CD4-positive, alpha-beta T cell treated with Interferon gamma for 1 hour (primary cell): ENCODE measurements at regions not wholly inside any gene's neighbourhood (a gene's known extent, or its start where the extent isn't known, plus 50 kb on each side); places are given as distances from the start of the nearest gene placed in this dataset.
"Not testable (repeated sequence)": the region's sequence is repeated elsewhere in the genome, so short reads cannot be mapped to it uniquely, and the experiment has no call there.

Experiments
- DNase-seq: peaks from one replicate; pipeline ENCODE4 v3.0.0-alpha.2; 2020

DNA sequence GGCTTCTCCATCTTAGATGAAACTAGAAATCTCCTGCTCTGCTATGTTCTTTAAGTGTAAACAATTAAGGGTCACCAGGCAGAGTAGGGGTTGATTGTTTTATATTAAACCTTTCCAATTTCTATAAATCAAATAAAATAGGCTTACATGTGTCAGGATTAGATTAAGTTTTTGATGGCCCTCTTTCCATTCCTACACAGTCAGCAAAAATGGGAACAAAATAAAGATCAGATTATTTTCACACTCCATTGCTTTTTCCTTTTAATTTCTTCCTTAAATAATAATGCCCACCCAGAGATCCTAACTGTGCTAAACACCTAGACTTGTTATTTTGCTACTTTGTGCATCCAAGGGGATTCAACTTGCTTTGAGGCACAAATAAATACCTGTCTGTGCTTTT, 381.4 kb upstream of the MAGEB16 start:
- DNase-seq = no peak

DNA sequence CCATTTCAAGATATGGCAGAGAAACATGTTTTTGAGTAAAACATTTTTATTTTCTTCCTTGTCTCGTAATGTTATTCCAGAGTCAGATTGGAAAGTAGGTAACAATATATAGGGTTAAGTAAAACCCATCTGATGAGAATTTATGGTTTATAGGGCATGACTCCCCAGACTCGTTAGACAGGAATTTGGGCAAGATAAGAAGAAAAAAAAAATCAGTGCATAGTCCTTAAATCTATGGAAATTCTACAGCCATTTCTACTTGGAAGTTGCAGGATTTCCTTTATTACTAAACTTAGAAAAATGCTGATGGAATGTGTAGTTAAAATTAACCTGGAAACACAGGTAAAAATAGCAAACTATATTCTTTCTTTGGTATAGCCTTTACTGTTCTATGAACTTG, 366.1 kb upstream of the MAGEB16 start:
- no peak for DNase-seq

DNA sequence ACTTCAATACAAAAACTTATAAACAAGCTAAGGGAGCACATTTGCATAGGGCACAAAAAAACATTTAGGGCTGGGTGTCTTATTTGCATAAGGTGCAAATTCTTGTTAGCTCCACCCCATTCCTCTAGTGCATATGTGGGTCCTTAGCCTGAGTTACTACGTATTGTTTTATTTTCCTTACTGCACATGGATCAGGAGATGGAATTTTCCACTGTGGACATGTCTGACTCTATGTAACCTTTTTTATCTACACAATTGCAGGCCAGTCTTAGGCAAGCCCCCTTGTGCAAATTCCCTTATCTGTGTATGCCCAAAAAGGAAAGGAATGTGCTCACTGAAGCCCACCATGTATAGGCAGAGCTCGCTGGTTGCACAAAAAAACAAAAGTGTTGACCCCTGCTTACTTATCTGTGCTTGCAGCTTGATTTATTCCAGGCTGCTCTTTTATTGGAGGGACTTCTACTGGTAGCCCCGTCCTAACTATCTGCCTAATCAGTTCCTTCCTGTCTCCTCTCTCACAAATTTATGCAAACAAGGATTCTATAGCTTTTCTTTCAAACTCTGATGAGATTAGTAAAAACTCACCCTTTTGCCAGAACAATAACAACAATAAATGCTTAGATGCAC, 359.0 kb upstream of the MAGEB16 start:
- no peak for DNase-seq

DNA sequence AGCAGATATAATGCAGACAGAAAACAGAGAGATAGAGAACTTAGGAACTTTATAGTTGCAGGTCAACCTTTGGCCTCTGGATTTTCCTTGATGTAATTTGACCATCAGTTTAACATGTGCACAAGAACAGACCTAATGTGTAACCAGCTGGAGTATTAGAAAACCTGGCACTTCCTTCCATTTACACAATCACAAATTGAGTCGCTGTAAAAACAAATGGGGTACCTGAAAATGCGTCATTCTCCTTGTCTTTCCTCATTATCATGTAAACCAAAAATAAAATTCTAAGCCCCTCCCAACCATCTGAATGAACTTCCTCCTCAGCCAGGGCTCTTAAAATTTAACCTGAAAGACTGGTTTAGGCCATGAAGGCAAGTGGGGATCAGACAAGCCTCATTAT, 358.4 kb upstream of the MAGEB16 start:
- no peak for DNase-seq

DNA sequence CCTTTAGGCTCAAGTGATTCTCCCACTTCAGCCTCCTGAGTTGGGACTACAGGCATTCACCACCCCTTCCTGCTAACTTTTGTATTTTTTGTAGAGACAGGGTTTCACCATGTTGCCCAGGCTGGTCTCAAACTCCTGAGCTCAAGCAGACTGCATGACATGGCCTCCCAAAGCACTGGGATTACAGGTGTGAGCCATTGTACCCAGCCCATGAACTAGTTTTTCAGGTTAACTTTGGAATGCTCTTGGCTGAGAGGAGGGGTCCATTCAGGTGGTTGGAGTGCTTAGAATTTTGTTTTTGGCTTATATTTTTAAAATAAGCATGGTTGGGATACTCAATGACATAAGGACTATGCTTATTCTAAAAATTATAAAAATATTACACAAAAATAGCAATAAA, 355.7 kb upstream of the MAGEB16 start:
- no peak for DNase-seq

DNA sequence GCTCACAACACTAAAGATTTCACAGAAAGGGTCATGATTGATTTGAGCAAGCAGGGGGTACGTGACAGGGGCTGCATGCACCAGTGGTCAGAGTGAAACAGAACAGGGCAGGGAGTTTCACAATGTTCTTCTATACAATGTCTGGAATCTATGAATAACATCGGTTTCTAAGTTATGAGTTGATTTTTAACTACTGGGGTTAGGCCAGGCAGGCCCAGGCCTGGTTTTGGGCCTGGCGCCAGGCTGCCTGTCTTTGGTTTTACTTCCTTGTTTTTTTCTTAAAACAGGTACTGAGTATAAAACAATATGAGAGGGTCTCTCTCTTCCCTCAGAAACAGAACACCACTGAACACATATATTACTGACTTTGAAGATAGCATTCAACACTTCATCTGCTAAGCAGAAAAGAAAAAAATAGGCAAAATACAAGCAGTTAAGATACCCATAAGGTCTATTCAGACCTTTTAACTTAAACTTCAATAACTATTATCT, 355.0 kb upstream of the MAGEB16 start:
- not testable (repeated sequence) for DNase-seq

DNA sequence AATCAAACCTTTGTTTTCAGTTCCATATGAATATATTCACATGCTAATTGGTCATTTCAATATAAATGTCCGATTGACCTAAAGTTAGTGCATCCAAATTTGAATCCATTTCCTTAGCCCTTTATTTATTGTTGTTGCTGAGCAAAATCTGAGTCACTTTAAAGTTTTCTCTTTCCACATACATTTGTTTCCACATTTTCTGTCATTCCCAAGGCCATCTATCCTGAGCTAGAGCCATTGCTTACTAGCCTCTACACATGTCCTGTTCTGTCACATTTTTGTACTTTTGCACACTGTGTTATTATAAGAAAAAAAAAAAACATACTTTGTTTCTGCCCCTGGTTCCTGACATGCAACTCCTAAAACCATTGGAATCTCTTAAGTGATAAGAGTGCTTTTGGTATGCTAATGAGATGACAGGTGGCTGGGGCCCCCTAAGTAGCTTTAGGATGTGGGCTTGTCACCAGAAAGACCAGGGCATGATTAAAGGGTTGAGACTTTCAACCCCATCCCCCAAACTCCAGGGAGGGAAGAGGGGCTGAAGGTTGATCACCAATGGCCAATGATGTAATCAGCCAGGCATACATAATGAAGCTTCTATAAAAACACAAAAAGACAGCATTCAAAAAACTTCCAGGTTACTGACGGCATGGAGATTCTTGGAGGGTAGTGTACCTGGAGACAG, 353.3 kb upstream of the MAGEB16 start:
- DNase-seq = no peak

DNA sequence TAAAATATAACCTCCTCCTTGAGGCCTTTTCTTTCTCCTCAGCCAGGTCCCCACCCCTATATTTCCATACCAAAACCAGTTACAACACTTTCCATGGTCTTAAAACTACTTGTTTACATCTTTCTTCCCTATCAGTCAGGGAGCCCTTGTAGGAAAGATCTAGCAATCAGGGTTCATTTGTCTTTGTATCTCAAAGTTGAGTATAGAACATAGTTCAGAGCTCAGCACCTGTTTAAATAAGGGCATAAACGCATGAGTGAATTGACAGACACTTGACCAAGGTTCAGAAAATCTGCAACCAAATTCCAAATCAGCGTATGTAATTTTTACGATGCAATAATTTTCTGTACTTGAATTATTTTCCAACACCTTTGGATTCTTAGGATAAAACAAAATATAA, 352.2 kb upstream of the MAGEB16 start:
- DNase-seq = no peak

DNA sequence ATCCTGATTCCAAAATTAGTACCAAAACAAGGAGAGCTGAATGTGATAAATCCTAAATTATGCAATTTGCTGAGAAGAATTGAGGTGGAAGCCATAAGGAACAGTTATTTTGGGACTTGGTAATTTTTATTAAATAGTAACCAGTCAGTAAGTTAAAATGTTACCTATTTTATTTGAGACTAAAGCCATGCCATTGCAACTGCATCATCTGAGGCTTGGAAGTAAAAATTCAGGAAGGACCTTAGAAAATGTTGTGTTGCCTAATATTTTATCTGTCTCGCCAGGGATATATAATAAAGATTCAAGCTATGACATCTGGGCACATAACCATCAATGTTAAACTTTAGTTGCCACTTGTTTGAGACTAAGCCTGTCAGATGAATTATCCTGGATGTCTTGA, 341.3 kb upstream of the MAGEB16 start:
- DNase-seq = no peak

DNA sequence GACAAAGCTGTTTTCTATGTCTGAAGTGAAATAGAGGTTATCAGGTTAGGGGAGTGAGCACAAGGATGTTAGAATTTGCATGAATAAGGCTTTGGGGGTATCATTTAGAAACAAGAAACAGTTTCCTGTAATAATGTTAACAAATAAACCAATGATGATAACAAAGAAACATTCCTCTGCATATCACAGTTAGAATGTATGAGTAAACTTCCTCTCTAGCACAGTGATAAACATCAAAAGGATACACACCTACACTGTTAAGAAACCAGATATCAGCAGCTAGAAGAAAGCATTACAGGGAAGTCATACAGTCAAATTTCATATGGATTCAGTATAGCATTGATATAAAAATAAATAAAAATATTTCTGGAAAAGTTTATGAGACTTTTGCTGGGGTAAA, 340.0 kb upstream of the MAGEB16 start:
- no peak for DNase-seq

DNA sequence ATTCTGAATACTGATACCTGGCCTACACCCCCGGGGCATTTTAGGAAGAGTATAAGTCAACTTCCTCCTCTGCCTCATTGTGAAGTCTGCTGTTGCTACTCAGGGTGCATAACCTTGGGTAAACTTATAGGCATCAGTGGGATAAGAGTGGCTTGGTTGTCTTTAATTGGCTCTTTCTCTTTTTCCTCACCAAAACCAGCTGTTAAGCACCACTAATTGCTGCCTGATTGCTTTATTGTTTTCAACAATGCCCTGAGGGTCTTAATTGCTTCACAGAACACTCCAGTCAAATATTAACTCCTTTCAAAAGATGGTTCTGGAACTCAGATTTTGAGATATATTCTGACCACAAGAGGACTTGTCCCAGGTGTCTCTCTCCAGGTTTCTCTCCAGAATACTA, 337.0 kb upstream of the MAGEB16 start:
- no peak for DNase-seq

DNA sequence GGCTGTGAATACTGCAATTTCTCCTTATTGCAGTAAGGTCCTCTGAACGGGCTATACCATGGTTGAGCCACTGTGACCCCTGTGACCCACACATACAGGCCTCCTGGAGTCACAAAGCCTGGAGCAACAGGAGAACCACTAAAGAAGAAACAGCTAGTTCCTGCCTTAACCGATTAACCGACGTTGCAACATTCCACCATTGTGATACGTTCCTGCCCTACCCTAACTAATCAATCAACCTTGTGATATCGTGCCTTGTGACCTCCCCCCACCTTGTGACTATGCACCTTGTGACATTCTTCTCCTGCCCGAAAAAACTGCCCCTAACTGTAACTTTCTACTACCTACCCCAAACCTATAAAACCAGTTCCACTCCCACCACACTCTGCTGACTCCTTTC, 301.5 kb upstream of the MAGEB16 start:
- not testable (repeated sequence) for DNase-seq

DNA sequence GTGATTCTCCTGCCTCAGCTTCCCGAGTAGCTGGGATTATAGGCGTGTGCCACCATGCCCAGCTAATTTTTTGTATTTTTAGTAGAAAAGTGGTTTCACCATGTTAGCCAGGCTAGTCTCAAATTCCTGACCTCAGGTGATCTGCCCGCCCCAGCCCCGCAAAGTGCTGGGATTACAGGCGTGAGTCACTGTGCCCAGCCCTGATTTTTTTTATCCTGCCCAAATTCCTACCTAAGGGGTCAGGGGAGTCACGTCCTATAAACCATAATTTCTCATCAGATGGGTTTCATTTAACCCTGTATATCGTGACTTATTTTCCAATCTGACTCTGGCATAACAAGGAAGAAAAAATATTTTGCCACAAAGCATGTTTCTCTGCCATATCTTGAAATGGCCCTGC, 300.7 kb upstream of the MAGEB16 start:
- DNase-seq = not testable (repeated sequence)

DNA sequence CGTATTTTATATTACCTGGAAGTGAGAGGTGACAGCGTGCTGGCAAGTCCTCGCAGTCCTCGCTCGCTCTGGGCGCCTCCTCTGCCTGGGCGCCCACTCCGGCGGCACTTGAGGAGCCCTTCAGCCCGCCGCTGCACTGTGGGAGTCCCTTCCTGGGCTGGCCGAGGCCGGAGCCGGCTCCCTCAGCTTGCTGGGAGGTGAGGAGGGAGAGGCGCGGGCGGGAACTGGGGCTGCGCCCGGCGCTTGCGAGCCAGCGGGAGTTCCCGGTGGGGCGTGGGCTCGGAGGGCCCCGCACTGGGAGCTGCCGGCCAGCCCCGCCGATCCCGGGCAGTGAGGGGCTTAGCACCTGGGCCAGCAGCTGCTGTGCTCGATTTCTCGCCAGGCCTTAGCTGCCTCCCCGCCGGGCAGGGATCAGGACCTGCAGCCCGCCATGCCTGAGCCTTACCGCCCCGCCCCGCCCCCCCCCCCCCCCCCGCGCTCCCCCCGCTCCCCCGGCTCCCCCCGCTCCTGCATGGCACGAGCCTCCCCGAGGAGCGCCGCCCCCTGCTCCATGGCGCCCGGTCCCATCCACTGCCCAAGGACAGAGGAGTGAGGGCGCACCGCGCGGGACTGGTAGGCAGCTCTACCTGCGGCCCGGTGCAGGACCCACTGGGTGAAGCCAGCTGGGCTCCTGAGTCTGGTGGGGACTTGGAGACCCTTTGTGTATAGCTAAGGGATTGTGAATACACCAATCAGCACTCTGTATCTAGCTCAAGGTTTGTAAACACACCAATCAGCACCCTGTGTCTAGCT, 298.9 kb upstream of the MAGEB16 start:
- no peak for DNase-seq

DNA sequence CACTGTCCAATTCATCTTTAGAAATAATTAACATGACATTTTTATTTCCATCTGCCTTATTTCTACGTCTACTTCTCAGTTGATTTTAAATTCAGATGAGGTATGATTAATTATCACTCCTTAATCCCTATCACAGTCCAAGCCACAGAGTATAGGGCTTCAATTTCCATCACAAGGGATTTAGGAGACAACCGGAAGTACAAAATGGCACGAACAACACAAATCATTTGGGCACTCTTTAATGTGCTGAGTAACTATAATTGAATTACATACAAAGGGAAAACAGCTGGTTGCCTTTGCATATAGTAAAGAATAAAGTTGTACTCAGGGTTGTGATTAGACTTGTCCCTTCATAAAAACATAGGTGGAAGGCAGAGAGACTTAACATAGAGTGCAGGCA, 290.4 kb upstream of the MAGEB16 start:
- DNase-seq = no peak

DNA sequence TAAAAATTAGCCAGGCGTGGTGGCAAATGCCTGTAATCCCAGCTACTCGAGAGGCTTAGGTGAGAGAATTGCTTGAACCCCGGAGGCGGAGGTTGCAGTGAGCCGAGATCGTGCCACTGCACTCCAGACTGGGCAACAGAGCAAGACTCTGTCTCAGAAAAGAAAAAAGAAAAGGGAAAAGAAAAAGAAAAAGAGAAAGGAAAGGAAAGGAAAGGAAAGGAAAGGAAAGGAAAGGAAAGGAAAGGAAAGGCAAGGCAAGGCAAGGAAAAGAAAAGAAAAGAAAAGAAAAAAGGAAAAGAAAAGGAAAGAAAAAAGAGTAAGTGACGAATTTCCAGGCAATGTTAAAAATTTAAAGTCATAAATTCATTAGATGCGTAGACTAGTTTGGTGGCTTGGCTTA, 250.1 kb upstream of the MAGEB16 start:
- not testable (repeated sequence) for DNase-seq

DNA sequence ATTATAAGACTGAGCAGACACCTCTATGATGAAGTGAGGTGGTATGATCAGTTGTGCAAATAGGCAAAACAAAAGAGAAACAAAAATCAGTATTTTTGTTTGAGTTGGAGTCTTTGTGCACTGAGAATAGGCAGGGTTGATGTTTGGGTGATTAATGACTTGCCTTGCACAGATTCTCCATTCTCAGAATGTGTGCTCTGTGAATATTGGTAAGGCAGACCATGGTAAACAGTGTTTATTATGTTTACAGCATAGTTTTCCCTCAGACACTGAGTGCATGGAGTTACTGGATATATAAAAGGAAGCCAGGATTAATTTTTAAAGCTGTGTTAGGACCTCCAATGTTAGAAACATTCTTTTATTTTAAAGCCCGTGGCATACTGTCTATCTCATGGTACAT, 240.2 kb upstream of the MAGEB16 start:
- no peak for DNase-seq

DNA sequence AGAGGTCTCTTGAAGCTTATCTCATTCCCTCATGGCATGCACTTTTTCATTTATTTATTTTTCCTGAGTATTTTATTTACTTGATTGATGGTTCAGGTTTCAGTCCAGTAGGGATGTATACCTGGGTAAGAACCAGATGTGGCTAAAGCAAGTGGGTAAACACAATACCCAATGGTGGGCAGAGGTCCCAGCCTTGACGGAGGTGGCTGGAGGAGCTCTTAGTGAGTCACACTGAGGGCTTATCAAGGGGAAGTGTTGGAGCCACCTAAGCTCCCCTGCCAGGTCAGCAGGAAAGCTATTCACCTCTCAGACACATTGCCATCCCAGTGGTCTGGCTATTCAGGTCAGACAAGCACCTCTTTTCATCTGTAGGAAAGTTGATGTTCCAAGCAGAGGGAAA, 236.2 kb upstream of the MAGEB16 start:
- no peak for DNase-seq

DNA sequence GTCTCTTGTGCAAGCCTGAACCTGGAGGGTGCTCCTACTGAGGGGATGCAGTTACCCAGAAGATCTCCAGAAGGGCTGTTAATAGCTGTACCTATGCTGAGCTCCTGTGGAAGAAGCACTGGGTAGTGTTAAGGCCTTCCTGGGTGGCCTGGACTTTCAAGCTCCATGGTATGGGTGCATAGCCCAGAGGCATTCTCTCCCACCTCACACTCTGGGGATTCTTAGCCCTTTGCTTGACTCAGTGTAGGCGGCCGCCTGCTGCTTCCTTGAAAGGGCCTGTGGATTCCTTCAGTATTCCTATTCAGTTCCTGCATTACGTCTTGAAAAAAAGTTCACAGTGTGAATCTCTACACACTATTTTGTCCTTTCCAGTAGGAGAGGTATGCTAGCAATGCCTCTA, 235.7 kb upstream of the MAGEB16 start:
- no peak for DNase-seq

DNA sequence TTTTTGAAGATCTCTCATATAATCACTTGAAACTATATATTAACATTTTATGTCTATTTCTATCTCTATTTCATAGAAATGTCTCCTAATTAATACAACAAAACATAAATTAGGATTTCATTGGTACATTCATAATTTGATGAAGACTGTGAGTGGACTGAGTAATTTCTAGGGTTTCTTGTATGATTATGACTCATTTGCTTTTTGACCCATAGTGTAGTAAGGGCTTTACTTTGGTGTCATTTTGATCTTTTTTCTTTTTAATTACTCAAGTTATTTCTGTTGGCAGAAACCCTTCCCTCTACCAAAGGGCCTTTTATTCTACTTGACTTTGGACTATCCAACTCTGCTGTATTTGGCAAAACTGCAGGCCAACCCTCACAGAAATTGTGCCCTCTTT, 207.9 kb upstream of the MAGEB16 start:
- DNase-seq = no peak

DNA sequence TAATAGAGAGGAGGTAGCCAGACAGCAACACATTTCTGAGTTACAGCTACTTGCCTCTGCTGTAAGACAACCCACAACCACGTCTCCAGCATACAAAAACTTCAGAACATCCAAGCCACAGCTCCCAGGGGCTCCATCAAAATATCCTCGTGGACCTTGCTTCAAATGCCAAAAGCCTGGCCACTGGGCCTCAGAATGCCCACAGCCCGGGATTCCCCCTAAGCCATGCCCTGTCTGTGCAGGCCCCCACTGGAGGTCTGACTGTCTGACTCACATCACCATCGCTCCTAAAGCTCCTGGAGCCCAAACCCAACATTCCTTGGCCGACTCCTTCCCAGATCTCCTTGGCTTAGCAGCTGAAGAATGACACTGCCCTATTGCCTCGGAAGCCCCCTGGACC, 186.6 kb upstream of the MAGEB16 start:
- not testable (repeated sequence) for DNase-seq

DNA sequence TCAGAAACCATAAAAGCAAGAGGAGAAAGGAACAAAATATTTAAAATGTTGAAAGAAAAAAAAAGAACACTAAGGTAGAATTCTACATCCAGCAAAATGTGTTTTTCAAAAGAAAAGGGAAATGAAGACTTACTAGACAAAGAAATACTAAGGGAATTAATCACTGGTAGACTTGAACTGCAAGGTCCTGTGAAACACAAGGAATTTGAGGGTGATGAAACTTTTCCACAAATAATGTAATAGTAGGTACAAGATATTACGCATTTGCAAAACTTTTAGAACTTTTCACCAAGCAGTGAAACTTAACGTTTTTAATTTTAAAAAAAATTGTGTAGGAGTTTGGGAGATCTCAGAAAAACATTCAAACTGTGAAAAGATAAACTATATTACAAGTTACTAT, 180.3 kb upstream of the MAGEB16 start:
- no peak for DNase-seq

DNA sequence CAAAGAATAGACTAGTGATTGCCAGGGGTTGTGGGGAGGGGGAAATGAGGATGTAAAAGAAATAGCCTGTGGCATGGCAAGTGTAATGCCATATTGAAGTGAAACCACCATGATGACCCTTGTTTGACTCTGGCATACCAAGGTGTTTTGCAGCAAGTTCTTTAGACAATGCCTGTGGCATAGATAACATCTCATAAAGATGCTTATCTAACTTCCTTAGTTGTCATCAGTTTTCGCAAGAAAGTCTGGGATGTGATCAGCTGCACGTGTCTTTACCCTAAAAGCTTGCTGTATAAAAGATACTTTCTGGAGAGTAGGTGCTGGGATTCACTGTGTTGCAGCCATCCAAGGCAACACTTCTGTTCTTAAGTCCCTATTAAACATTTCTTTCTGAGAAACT, 176.1 kb upstream of the MAGEB16 start:
- no peak for DNase-seq

DNA sequence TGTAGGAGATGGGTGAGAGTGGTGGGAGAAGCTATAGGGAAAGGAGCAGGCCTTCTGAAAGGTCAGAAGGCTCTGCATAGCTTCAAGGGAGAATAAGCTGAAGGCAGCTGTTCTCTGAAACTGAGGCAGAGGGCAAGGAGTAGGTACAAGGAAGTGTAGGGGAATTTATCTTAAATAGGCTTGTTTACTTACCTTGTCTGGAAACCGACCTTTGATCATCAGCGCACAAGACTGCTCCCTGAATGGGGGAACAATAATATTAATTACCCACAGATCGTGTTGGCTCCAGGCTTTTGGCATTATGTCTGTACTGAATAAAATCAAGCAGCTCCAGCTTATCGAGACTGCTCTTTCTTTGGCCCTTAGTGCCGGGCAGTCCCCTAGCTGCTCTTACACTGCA, 175.5 kb upstream of the MAGEB16 start:
- no peak for DNase-seq
